GM19023 (cell line): ENCODE measurements at regions not wholly inside any gene's neighbourhood (a gene's known extent, or its start where the extent isn't known, plus 50 kb on each side); places are given as distances from the start of the nearest gene placed in this dataset.
"Not testable (repeated sequence)": the region's sequence is repeated elsewhere in the genome, so short reads cannot be mapped to it uniquely, and the experiment has no call there.

Experiments used
- ATAC-seq: cut with Tn5 transposase; IDR thresholded peaks from one replicate; pipeline ENCODE4 v1.9.1; 2021; ENCODE audit warnings: mild to moderate bottlenecking, moderate library complexity; ENCODE audit not compliant: unreplicated experiment

DNA sequence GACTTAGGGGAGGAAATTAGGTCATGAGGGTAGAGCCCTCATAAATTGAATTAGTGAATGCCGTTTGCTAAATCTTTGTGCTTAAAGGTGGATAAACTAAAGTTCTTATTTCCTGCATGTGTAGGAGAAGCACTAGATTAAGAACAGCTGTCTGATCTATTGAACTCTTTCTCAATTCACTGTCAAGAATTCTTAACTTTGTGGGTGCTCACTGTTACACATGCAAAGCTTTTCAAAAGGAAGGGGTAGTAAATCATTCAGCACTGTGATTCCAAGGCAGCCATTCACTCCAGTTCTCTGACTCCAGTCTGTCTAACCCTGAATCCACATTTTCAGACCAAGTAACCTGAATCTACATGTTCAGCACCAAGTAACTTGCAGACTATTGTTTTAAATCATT lies 1520.1 kb downstream of the PCDH18 start:
- no peak for ATAC-seq

DNA sequence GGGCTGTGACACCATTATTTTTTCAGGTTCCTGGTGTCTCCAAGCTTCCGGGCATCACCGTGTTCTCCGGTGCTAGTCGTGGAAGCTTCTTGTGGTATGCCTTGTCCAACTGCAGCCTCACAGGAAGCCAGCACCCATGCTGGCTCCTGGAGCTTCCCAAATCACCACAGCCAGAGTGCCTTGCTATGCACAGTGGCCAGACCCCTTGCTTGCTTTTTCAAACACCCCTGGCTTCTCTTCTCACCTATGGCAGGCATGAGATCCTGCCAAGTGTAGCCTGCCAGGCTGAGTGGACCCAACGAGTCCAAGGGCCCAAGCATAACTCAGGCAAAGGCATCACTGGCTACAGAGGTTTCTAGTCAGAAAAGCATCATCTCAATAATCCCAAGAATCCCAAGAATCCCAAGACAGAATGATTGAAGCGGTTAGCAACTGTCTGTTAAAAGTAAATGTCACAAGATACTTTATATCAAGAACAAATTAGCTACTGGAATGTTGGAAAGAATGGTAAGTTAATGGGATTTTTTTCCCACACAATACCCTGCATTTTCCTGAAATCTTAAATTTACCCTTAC lies 1522.9 kb downstream of the PCDH18 start:
- ATAC-seq = no peak

DNA sequence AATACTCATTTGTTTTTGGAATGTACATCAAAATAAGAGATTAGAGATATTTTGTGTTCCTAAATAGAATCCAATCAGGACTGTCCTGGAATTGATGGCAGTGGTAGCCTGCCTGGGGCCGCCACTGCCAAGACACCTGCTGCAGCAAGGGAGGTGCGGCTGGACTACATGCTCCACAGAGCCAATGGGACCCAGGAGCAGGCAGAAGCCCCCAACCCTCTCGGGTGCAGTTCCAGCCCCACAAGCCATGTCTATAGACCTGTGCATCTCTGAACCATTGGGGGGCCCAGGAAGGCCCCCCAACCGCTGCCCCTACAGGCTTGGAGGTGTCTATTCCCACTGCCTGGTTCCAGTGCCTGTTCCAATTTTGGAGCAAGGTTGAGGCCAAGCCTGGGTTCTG lies 1524.3 kb downstream of the PCDH18 start:
- no peak for ATAC-seq

DNA sequence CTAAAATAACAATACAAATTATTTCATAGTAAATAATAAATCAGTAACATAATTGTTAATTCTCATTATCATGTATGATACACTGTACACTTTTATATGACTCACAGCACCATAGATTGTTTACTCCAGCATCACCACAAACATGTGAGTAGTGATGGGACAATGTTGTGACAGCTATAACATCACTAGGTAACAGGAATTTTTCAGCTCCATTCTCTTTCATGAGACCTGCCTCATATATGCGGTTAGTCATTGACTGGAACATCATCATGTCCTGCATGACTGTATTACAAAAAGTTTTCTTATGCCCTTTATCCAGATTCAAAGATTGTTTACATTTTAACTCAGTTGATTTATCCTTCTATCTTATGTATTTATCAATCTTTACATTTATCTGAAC lies 1530.0 kb downstream of the PCDH18 start:
- no peak for ATAC-seq

DNA sequence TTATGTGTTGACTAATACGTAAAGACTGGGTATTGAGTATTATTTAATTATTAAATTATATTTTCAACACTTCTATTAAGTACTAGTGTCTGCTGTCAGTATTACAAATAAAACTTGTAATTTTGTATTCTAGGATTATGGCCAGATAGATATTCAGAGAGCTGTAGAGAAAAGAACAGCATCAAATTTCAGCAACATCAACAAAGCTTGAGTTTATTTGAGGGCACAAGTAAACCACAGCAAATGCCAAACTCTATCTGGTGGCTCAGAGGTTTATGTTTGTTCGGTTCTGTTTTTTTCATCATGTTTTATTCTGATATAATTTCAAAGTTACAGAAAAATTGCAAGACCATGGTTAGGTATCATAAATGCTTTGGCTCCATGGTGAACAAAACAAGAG lies 1530.5 kb downstream of the PCDH18 start:
- no peak for ATAC-seq

DNA sequence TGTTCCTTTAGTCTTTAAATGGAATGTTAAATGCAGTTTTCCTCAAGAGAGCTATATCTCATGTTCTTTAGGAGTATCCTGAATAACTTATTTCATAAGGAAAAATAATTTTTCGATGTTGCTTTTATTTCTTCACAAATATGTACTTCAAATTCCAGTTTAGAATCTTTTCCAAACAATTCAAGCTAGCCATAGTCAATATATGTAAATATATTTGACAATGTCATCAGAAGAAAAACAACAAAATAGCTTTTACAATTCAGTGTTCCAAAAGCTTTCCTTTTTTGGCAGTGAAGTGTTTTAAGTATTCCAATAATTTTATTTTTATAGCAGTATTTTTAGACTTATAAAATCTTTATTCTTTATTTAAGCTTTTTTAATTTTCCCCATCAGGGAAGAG lies 1532.0 kb downstream of the PCDH18 start:
- ATAC-seq = no peak

DNA sequence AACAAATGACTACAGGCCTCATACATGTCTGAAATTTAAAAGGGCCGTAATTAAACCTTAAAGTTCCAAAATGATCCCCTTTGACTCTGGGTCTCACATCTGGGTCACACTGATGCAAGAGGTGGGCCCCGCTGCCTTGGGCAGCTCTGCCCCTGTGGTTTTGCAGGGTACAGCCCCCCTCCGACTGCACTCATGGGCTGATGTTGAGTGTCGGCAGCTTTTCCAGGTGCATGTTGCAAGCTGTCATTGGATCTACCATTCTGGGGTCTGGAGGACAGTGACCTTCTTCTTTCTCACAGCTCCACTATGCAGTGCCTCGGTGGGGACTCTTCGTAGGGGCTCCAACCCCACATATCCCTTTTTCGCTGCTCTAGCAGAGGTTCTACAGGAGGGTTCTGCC lies 1537.9 kb downstream of the PCDH18 start:
- no peak for ATAC-seq

DNA sequence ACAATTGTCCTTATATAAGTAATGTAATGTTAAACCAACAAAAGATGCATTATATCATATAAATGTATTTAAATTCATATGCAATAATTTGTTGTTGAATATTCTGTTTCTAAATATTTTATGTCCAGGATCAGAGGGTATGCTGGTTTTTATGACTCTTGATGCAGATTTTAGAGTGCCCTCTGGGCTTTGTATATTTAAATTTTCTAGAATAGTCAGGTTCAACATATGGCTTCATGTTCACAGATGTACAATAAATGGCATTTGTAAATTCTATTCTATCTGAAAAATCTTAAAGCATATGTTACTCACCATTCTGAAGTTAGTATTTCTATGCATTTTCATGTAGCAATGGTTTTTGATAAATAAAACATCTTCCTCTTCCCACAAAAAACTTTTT lies 1555.4 kb downstream of the PCDH18 start:
- no peak for ATAC-seq

DNA sequence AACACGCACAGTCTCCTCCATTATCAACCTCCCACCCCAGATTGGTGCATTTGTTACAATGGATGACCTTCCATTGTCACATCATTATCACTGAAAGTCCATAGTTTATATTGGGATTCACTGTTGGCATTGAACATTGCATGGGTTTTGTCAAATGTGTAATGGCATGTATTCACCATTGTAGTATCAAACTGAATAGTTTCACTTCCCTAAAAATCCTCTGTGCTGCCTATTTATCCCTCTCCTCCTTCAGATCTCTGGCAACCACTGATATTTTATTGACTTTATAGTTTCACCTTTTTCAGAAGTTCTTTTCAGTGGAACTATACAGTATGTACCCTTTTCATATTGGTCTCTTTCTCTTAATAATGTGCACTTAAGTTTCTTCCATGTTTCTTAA lies 1565.4 kb downstream of the PCDH18 start:
- no peak for ATAC-seq

DNA sequence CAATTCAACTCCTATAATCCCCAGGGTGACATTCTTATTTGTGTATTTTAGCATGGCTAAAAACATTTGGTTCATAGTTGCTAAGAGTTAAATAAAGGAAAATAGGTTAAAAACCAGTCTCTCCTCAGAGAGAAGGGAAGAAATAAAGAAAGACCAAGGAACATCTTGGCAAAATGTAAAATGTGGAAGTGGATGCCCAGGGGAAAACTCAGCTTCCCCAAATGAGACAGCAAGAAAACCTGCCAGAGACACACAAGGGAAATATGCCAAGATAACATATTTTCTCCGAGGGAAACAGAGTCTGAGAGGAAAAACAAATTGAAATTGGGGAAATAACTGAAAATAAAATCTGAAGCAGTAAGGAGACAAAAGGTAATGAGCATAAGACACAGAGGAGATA lies 1569.3 kb downstream of the PCDH18 start:
- ATAC-seq = no peak

DNA sequence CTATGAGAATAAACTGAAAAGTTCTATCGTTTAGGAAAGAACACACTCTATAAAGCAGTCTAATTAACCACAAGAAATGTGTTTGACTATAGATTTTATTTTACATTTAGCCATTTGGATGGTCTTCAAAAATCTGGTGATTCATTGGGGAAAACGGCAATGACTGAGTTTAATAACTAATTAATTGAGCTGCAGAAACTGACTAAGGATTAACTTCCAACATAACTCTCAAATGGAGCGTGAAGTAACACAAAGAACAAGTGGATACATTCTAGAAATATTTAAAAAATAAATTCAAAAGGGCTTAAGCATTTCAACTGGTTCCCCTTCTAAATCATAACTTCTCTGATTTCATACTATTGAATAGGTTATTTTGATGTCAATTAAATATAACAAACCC lies 1582.4 kb downstream of the PCDH18 start:
- no peak for ATAC-seq

DNA sequence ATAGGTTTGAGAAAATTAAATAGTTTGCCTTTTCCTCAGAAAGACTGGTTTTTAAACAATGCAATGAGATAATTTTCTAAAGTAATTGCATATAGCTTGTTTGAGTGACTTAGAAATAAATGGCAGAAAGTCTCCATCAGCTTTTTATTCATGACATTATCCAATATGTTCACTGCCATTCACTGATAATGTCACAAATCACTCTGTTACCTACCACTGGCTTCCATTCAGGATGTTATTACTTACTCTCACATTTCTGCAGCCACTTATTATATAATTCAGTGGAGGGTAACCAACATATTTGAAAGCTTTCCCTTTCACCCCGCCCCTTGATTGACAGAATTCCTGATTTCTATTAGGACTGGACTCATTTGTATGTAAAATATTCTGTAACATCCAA lies 1583.5 kb downstream of the PCDH18 start:
- ATAC-seq = no peak

DNA sequence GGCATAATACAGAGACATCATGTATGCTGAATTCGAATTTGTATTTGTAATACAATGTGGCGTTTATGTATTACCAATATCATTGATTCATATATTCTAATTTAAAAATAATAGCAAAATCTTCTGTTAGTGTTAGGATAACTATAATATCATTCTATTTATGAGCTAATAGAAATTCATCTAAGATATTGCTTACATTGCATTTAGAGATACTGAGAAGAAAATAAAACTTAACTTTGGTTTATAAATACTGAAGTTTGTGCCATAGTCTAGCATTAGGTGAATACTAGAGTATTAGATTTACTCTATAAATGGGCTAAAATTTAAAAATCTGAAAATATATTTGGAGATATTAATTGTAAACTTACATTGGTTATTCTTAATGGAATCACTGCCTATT lies 1590.6 kb downstream of the PCDH18 start:
- ATAC-seq = no peak

DNA sequence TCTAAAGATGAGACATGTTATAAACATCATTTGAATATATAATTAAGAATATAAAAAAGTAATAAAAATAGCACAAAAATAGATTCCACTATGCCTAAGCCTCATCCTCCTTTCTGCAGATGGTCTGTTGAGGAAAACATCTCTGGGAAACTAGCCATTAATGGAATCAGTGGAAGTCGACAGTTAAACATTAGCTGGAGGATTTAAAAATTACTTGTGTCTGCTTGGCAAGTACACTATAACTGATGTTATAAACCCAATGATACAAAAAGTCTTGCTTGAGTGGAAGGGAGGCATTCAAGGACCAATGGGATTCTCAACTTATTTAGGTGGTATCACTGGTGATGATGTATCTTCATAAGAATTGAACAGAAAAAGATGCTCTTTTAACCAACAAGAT lies 1598.3 kb downstream of the PCDH18 start:
- no peak for ATAC-seq

DNA sequence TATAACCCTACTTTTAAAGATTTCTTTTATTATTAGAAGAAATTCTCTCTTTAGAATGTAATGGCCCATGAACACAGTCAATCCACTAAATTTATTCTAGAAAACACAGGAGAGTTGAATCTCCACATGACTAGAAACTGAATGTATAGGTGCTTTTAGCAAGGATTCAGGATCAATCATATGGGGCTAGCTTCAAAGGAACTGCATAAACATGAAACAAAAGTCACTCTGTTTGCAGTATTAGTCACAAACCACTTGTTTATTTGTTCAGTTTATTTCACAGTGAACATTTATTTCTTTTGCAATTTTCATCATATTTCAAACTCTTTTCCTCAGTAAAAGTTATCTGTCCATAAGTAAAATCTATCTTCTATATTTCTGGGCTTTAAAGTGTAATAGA lies 1604.6 kb downstream of the PCDH18 start:
- no peak for ATAC-seq

DNA sequence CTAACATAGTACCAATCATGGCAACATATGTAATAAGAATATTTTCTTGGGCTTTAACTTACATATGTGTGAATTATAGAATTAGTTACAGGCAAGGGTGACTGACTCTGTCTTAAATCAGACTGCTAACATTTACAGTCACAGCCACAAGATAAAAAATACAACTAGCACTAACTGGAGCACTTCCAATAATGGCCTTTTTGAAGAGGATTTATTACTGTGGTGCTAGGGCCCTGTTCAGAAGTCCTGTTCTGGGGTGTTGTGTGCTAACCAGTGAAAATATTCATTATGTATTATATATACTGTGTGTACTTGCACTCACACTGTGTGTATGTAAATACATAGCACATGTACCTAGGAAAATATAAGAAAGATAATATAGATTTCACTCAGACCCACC lies 1611.2 kb downstream of the PCDH18 start:
- ATAC-seq = no peak

DNA sequence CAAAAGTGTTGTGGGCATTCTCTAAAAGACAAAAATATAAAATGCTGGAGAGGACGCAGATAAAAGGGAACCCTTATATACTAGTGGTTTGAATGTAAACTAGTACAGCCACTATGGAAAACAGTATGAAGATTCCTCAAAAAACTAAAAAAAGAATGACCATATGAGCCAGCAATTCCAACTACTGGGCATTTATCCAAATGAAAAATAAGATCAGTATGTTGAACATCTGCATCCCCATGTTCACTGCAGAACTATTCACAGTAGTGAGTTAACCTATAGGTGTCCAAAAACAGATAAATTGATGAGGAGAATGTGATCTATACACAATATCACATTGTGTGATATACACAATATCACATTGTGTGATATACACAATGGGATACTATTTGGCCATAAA lies 1615.3 kb downstream of the PCDH18 start:
- no peak for ATAC-seq

DNA sequence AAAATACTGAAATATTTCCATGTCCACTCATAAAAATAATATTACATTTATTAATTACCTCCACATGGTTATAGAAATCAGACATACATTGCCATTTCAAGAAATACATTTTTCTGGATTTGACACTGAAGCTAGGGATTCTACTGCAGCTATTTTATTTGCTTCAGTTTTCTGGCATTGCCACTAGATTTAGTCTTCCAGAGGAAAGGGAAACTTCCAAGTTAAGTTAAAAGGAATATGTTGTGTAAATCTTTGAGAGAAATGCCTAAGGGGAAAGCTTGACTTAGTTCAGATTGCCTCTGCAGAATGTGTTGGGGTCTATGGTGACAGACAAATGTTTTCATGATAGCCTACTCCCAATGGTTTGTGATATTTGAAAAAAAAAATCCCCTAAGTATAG lies 1631.3 kb downstream of the PCDH18 start:
- no peak for ATAC-seq

DNA sequence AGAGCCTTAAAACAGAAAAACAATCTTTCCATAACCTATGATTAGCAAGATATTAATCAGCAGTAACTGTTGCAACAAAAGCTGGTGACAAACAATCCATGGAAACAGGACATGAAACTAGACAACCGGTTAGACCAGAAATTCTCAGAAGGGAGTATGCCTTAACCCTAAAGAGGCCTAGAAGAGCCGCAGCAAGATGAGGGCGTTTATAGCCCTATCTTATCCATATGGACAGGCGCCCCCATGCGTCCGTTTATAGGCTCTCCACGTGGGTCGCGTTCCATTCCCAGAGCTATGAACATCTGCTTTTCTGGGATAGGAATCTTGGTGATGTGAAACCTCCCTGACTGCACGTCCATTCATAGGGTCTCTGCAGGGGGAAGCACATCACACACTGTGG lies 1662.7 kb upstream of the PABPC4L start:
- ATAC-seq = not testable (repeated sequence)

DNA sequence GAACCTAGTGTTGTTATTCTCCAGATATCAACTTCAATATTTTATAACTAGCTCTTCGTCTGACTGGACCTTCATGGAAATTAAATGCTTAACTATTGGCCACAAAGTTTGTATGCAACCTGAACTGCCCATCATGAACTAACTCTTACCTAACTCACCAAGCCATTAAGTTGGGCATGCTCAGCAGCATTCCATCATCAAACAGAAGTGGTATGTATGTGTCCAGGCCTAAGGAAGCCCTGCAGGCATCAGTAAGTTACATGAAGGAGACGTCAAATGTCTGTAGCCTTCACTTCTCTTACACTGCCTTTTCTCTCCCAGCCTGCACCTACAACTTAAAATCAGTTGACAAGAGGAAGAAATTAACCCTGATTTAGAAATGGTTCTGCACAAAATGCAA lies 1639.2 kb upstream of the PABPC4L start:
- no peak for ATAC-seq

DNA sequence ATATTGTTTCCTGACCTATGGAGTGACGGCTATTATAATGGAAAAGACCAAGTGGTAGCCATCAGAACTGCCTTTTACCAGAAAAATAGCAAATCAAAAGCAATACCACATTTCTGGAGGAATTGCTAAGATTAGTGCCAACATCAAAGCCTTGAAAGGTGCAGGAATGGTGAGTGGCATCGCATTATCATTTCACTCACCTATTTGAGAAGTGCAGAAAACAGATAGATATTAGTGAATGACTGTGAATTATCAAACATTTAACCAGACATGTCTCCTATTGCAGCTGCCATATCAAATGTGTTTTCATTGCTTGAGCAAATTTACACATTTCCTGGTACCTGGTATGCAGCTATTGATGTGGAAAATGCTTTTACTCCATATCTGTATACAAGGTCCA lies 1638.1 kb upstream of the PABPC4L start:
- ATAC-seq = no peak

DNA sequence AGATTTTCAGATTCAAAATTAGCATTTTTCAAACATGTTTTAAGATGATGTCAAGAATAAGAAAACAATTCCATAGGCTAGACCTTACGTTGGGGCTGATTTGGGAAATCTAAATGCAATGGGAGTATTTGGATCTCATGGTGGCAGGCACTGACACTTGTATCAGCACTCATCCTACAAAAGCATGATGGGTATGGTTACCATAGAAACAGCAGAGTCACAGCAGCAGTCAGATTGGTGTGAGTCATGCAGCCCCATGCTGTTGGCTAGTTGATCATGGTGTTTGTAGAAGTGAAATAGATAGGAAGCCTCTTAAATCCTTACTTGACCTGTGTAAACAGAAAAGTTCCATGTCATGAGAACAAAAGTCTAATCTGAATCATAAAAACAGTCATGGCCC lies 1637.3 kb upstream of the PABPC4L start:
- no peak for ATAC-seq

DNA sequence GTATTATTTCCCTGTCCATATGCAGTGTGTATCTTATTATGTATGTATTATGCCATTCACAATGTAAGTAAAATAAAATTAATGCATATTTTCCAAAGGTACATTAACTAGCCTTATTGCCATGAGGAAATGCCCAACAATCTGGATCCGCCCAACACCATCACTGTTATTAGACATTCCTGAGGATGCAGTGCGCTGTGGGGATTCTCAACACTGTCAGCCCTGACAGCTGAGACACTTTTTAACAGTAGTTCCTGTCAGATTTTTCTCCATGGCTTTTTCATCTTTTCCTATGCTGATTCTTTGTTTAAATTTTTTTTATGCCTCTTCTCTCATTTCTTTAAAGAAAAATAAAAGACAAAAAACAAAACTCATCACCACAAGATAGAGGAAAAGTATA lies 1632.9 kb upstream of the PABPC4L start:
- ATAC-seq = no peak

DNA sequence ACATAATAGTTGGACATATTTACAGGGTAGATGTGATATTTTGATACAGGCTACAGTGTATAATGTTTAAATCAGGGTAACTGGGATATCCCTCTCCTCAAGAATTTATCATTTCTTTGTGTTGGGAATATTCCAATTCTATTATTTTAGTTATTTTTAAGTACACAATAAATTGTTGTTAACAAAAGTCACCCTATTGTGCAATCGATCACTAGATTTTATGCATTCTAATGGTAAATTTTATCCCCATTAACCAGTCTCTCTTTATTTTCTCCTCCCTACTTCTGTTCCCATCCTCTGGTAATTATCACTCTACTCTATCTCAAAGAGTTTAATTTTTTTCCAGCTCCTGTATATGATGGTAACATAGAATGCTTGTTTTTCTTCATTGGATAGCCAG lies 1631.9 kb upstream of the PABPC4L start:
- no peak for ATAC-seq
